ENCODE measurements at regions not wholly inside any gene's neighbourhood (a gene's known extent, or its start where the extent isn't known, plus 50 kb on each side); places are given as distances from the start of the nearest gene placed in this dataset.

GRCh38 chr12:112664569-112664968, 127.0 kb upstream of the RPH3A start:
- no peak for TF ChIP-seq CTCF (IDR thresholded peaks at IDR 0.05)
- no peak for TF ChIP-seq POLR2A (IDR thresholded peaks at IDR 0.05)
